Stimulated activated memory B cell treated with anti-CD40 and anti-IgM and Interleukin-4, amounts not matched to agents 10 μg/mL and 1 μg/mL and 100 μg/mL, for 72 hours (primary cell): ENCODE measurements at regions not wholly inside any gene's neighbourhood (a gene's known extent, or its start where the extent isn't known, plus 50 kb on each side); places are given as distances from the start of the nearest gene placed in this dataset.
"Not testable (repeated sequence)": the region's sequence is repeated elsewhere in the genome, so short reads cannot be mapped to it uniquely, and the experiment has no call there.

Experiments
- ATAC-seq: fragments of 150-1000 bp; cut with Tn5 transposase; 2 replicates; pipeline ENCODE4 v1.10.0; 2021
- H3K27ac Mint-ChIP-seq: one replicate; pipeline ENCODE4 v1.8.0; 2022; ENCODE audit warnings: mild to moderate bottlenecking, mixed read lengths
- H3K27me3 Mint-ChIP-seq: one replicate; pipeline ENCODE4 v1.8.0; 2022; ENCODE audit warnings: mixed read lengths
- H3K36me3 Mint-ChIP-seq: one replicate; pipeline ENCODE4 v1.8.0; 2022; ENCODE audit warnings: mixed read lengths
- H3K4me1 Mint-ChIP-seq: one replicate; pipeline ENCODE4 v1.8.0; 2022; ENCODE audit warnings: mixed read lengths
- H3K4me3 Mint-ChIP-seq: one replicate; pipeline ENCODE4 v1.8.0; 2022; ENCODE audit warnings: mild to moderate bottlenecking, moderate library complexity, mixed read lengths
- H3K9me3 Mint-ChIP-seq: one replicate; pipeline ENCODE4 v1.8.0; 2022; ENCODE audit warnings: mixed read lengths

DNA sequence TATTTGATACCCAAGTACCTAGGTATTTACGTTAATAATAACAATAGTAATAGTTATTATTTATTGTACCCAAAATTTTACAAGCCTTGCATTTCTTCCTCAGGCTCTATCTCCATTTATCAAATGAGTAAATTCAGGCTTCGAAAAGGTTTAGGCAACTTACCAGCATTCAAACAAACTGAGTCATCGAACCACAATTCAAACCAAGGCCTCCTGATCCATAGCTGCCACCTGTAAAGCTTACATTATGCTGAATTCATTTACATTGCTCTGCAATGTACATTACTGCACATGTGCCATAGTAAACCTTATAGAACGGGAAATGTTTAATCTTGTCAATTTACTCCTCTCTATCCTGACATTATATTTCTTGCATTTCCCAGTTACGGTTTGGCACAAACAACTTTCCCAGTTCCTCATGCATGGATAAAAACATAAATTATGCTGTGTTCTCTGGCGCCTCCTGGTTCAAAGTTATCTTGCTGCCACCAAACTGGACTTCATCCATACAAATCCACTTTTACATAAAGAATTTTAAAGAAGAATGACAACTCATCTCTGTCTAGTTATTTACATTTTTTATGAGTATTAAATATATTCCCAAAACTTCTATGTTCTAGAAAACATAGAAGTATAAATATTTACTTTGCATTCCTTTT is 360.6 kb upstream of the SOX9 start:
- no peak overlapping the region for H3K4me3 Mint-ChIP-seq
- ATAC-seq, result no peak
- H3K27ac Mint-ChIP-seq, result no peak overlapping the region
- H3K36me3 Mint-ChIP-seq, result no peaks in the 10 kb centered on the region
- H3K9me3 Mint-ChIP-seq, result no peaks in the 10 kb centered on the region
- no peaks in the 10 kb centered on the region for H3K27me3 Mint-ChIP-seq
- H3K4me1 Mint-ChIP-seq, result no peaks in the 10 kb centered on the region

DNA sequence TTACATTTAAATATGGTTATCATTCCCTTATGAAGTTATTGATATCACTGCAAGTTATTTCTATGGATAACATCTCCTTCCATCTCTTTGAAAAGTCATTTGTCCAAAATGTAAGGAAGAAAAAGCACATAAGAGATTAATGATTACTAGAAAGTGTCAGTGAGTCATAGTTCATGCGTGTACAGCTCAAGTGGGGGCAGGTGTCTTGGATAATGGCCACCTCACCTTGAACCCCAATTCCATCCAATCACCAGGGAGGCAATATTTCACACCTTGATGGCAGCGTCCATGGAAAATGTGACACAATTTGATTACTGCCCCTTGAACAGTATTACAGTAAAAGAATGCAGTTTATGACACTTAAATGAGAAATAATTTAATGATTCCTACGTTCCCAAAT is 358.3 kb upstream of the SOX9 start:
- H3K9me3 Mint-ChIP-seq, result no peaks in the 10 kb centered on the region
- ATAC-seq, result no peak
- no peaks in the 10 kb centered on the region for H3K4me1 Mint-ChIP-seq
- H3K4me3 Mint-ChIP-seq, result no peak overlapping the region
- no peak overlapping the region for H3K27ac Mint-ChIP-seq
- no peaks in the 10 kb centered on the region for H3K27me3 Mint-ChIP-seq
- H3K36me3 Mint-ChIP-seq, result no peaks in the 10 kb centered on the region

DNA sequence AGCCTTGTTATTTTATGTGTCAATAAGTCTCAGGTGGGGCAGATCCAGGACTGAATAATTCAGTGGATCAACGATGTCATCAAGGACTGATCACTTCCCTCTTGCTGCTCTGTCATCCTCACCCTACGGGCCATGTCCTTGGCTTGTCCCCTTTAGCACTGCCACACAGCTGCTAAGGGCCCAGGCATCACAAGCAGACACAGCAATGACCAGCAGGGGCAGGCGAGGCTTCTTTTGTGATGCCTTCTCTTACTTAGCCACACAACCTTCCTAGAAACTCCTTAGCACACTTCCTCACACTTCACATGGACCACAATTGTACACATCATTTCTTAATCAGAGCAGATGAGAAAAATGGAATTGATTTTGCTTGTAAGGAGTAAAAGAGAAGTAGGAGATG is 356.3 kb upstream of the SOX9 start:
- no peak for ATAC-seq
- no peak overlapping the region for H3K27ac Mint-ChIP-seq
- no peaks in the 10 kb centered on the region for H3K27me3 Mint-ChIP-seq

DNA sequence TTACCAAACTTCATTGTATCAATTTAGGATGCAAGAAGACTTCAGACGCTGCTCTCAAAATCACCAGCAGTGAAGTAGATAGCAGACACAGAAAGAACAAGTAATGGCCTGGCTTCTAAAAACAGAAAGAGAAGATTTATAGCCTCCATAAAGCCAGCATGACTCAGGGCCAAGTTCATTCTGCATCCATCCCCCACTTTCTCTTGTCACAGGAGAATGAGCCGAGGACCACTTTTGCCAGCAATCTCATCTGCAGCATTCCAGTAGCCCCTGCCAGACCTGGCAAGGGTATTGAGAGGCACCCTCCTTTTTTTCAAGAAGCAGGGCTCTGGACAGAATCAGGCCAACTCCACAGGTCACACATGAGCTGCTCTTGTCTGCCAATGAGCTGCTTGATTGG is 355.4 kb upstream of the SOX9 start:
- Mint-ChIP-seq H3K4me3 (no peak overlapping the region), H3K36me3 (no peaks in the 10 kb centered on the region), H3K27ac (no peak overlapping the region), H3K9me3 (no peaks in the 10 kb centered on the region), H3K27me3 (no peaks in the 10 kb centered on the region), H3K4me1 (no peaks in the 10 kb centered on the region)
- no peak for ATAC-seq

More for the DNA sequence above, 356.3 kb upstream of the SOX9 start:
- Mint-ChIP-seq H3K9me3 (no peaks in the 10 kb centered on the region), H3K4me3 (no peak overlapping the region), H3K4me1 (no peaks in the 10 kb centered on the region), H3K36me3 (no peaks in the 10 kb centered on the region)

DNA sequence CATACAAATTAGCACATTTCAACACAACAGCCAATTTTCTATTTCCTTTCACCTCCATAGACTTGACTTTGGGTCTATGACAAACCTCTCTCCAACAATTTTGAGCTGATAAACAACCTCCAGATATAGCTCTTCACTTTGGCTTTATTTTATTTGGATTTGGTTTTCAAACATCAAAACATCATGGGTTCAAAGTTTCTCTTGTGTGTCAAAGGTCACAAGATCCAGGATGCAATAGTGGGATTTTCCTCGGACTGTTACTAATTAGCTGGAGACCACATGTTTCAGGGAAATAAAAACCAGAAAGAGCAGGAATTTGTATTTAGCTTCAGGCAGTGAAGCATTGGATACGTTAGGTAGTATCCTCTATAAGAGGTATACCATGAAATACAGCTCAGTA is 351.0 kb upstream of the SOX9 start:
- ATAC-seq, result no peak
- H3K4me1 Mint-ChIP-seq, result no peaks in the 10 kb centered on the region
- H3K27ac Mint-ChIP-seq, result no peak overlapping the region
- H3K36me3 Mint-ChIP-seq, result no peaks in the 10 kb centered on the region
- peaks cover 8% of the 10 kb centered on the region for H3K9me3 Mint-ChIP-seq
- no peak overlapping the region for H3K4me3 Mint-ChIP-seq
- H3K27me3 Mint-ChIP-seq, result no peaks in the 10 kb centered on the region

DNA sequence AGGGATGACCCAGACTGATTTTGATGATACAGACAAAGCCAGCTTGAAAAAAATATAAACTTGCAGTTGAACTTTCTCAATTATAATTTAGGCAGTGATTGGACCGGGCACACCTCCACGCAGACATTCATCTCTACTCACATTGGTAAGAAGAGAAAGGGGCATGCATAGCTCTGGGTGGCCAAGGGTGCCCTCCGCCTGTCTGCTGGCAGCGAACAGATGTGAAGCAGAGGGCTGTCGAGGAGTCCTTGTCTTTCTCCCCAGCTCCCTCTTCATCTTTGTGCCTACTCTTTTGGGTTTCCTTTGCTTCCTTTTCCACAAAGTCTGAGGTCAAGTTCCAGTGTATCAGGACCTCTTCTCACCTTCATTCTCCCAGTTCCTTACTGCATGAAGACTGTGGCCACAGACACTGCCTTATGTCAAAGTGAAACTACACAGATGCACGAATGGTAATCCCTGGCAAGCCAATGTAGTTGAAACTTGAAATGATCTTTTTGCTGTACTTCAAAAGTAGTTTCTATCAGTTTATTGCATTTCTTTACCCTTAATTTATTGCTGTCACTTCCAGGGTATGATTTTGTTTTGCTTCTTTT is 343.7 kb upstream of the SOX9 start:
- ATAC-seq, result no peak
- Mint-ChIP-seq H3K36me3 (no peaks in the 10 kb centered on the region), H3K27me3 (no peaks in the 10 kb centered on the region), H3K4me1 (no peaks in the 10 kb centered on the region), H3K27ac (no peak overlapping the region), H3K9me3 (peaks cover 5% of the 10 kb centered on the region), H3K4me3 (no peak overlapping the region)

DNA sequence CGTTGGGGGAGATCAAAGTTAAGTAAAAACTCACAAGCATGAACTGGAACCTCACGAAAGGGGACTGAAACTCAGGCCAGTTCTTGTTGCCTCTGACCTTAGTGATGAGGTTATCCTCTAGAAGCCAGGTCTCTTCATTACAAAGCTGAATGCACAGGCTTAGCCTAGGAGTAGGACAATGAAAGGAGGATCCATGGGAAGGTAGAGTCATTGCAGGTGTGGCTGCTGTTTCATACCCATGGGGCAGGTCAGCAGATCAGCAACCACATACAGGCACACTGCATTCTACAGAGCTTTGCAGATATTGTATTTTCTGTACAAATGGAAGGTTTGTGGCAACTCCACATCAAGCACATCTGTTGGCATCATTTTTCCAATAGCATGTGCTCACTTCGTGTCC is 341.3 kb upstream of the SOX9 start:
- H3K9me3 Mint-ChIP-seq, result no peaks in the 10 kb centered on the region
- no peak overlapping the region for H3K4me3 Mint-ChIP-seq

DNA sequence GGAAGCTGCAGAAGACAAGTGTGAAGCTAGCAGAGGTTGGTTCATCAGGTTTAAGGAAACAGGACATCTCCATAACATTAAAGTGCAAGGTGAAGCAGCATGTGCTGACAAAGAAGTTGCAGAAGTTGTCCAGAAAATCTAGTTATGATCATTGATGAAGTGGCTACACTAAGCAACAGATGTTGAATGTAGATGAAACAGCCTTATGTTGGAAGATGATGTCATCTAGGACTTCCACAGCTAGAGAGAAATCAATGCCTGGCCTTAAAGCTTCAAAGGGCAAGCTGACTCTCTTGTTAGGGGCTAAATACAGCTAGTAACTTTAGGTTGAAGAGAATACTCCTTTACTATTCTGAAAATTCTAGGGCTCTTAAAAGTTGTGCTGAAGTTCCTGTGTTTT is 340.2 kb upstream of the SOX9 start:
- Mint-ChIP-seq H3K27ac (no peak overlapping the region), H3K36me3 (no peaks in the 10 kb centered on the region), H3K4me3 (no peak overlapping the region), H3K9me3 (no peaks in the 10 kb centered on the region), H3K27me3 (no peaks in the 10 kb centered on the region), H3K4me1 (no peaks in the 10 kb centered on the region)
- ATAC-seq, result no peak

More for the DNA sequence above, 341.3 kb upstream of the SOX9 start:
- Mint-ChIP-seq H3K27ac (no peak overlapping the region), H3K36me3 (no peaks in the 10 kb centered on the region), H3K4me1 (no peaks in the 10 kb centered on the region), H3K27me3 (no peaks in the 10 kb centered on the region)
- no peak for ATAC-seq

DNA sequence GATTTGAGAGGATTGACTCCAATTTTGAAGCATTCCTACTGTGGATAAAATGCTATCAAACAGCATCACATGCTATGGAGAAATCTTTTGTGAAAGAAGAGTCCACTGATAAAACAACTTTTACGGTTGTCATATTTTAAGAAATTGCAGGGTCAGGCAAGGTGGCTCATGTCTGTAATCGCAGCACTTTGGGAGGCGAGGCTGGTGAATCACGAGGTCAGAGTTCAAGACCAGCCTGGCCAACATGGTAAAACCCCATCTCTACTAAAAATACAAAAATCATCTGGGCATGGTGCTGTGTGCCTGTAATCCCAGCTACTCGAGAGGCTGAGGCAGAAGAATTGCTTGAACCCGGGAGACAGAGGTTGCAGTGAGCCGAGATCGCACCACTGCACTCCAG is 338.8 kb upstream of the SOX9 start:
- H3K4me3 Mint-ChIP-seq, H3K27ac Mint-ChIP-seq, ATAC-seq, H3K27me3 Mint-ChIP-seq, H3K9me3 Mint-ChIP-seq, H3K36me3 Mint-ChIP-seq, H3K4me1 Mint-ChIP-seq: not testable (repeated sequence)

DNA sequence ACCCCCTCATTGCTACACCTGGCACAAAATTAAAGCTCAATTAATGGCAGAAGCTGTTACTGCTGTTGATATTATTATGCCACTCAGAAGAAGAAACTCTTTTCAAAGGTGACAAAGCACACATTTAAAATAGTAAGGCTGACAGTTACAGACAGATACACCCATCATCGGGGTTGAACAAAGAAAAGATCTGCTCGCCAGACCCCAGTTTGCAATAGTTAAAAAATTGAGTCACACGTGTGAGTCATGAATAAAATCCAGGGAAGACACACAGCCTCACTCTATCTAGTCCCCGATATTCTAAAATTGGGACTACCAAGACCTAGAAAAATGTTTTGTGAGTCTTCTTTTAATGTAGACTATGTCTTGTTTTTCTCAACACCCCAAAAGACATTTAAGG is 330.0 kb upstream of the SOX9 start:
- ATAC-seq, result no peak
- Mint-ChIP-seq H3K36me3 (no peaks in the 10 kb centered on the region), H3K27me3 (no peaks in the 10 kb centered on the region), H3K9me3 (peaks cover 12% of the 10 kb centered on the region), H3K4me3 (no peak overlapping the region), H3K27ac (no peak overlapping the region), H3K4me1 (no peaks in the 10 kb centered on the region)

DNA sequence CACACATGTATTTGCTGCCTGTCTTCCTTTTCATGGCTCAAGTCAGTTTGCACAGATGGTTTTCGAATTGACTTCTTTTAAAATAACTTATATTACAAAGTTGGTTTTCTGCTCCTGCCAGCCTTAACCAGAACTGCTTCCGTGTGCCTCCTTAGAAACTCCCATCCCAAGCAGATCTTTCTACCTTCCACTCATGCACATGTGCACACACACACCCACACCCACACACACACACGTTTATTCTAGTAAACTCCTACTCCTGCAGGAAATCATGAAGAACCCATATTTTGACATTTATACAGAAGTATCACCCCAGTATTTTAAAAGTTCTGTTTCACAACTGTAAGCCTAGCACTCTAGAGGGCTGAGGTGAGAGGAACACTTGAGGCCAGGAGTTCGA is 329.5 kb upstream of the SOX9 start:
- no peak for ATAC-seq
- no peaks in the 10 kb centered on the region for H3K4me1 Mint-ChIP-seq
- H3K27me3 Mint-ChIP-seq, result no peaks in the 10 kb centered on the region
- H3K36me3 Mint-ChIP-seq, result no peaks in the 10 kb centered on the region
- no peak overlapping the region for H3K27ac Mint-ChIP-seq
- no peak overlapping the region for H3K4me3 Mint-ChIP-seq
- peaks cover 15% of the 10 kb centered on the region for H3K9me3 Mint-ChIP-seq

DNA sequence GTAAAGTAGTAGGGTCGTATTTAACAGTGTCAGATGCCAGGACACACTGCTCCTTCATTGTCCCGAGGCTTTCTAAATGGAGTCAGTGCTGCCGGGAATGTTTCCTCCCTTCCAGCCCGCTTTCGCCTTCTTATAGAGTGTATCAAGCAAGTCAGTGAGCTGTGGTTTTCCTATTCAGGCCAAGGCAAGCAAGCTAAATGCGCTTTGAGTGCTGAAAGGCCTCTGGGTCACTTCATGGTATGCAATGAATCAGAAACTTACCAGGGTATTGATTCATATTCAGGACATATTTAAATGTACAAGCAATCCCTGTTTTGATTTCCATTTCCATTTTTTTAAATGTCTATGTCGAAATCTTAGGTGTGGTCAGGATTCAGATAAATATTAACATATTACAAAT is 327.9 kb upstream of the SOX9 start:
- peaks cover 15% of the 10 kb centered on the region for H3K9me3 Mint-ChIP-seq
- no peak overlapping the region for H3K4me3 Mint-ChIP-seq
- no peak overlapping the region for H3K27ac Mint-ChIP-seq
- no peak for ATAC-seq
- H3K4me1 Mint-ChIP-seq, result no peaks in the 10 kb centered on the region
- no peaks in the 10 kb centered on the region for H3K36me3 Mint-ChIP-seq
- no peaks in the 10 kb centered on the region for H3K27me3 Mint-ChIP-seq

DNA sequence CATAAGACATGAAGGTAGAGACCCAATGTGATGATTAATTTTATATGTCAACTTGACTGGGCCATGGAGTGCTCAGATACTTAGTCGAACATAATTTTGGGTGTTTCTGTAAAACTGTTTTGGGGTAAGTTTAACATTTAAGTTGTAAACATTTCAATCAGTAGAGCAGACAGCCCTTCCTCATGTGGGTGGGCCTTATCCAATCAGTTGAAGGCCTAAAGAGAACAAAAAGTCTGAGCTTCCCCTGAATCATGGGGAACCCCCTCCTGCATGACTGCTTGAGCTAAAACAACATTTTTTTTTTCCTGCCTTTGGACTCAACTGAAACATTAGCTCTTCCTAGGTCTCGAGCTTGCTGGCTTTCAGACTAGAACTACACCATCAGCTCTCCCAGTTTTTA is 327.3 kb upstream of the SOX9 start:
- no peaks in the 10 kb centered on the region for H3K4me1 Mint-ChIP-seq
- H3K4me3 Mint-ChIP-seq, result no peak overlapping the region
- no peak overlapping the region for H3K27ac Mint-ChIP-seq
- no peak for ATAC-seq
- H3K36me3 Mint-ChIP-seq, result no peaks in the 10 kb centered on the region
- no peaks in the 10 kb centered on the region for H3K27me3 Mint-ChIP-seq
- peaks cover 13% of the 10 kb centered on the region for H3K9me3 Mint-ChIP-seq

DNA sequence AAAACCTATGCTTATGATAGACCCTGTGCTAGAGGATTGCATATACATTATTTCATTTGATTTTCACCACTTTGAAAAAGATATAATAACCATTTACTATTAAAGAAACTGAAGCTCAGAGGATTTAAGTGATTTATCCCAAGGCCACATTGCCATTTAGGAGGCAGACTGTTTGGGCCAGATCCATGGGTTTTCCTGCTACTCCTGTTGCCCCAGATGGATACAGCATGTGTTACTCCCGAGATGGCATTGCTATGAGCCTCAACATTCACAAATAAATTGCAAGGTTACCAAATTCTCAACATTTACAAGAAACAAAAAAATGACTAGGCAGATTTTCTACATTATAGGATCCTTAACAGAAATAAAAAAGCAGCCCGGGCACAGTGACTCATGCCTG is 322.1 kb upstream of the SOX9 start:
- H3K27ac Mint-ChIP-seq, result no peak overlapping the region
- no peaks in the 10 kb centered on the region for H3K4me1 Mint-ChIP-seq
- no peaks in the 10 kb centered on the region for H3K27me3 Mint-ChIP-seq
- H3K4me3 Mint-ChIP-seq, result no peak overlapping the region
- no peaks in the 10 kb centered on the region for H3K36me3 Mint-ChIP-seq
- ATAC-seq, result no peak
- H3K9me3 Mint-ChIP-seq, result peaks cover 8% of the 10 kb centered on the region

DNA sequence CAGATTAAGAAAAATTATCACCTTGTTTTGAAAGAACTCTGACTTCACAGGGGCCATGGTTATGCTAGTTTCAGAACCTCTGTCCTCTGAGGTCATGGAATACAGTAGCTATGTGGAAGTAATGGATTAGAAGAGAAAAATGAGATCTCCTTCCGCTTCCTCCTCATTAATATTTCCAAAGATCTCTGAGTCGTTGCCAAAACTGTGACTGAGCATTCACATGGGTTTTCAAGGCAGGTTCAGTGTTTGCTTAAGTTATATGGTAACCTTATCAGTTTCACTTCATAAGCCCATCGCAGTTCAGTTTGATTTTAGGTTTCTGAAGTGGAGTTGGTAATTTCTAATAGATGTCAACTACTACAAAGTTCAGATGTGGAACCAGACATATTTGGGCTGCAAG is 321.2 kb upstream of the SOX9 start:
- Mint-ChIP-seq H3K36me3 (no peaks in the 10 kb centered on the region), H3K27ac (no peak overlapping the region), H3K27me3 (no peaks in the 10 kb centered on the region), H3K9me3 (peaks cover 7% of the 10 kb centered on the region), H3K4me1 (no peaks in the 10 kb centered on the region), H3K4me3 (no peak overlapping the region)
- no peak for ATAC-seq

DNA sequence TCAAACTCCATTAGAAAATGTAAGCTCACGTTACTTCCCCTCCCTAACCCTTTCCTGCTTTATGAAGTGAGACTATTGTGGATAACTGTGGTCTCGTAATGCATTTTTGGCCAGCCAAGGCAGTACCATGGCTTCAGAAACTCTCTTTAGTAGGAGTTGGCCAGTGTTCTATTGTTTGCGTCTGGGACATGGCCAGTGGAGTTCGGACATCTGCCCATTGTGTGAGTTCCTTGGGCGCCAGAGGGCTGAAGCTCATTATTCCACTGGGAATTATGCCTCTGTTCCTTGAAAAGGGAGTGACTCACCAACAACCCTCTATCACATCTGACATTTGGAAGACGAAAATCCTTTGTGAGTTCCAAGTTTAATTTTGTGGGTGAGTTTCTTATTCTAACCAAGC is 319.5 kb upstream of the SOX9 start:
- H3K4me3 Mint-ChIP-seq, result no peak overlapping the region

More for the DNA sequence above, 319.5 kb upstream of the SOX9 start:
- Mint-ChIP-seq H3K27ac (no peak overlapping the region), H3K4me1 (no peaks in the 10 kb centered on the region), H3K27me3 (no peaks in the 10 kb centered on the region), H3K9me3 (peaks cover 3% of the 10 kb centered on the region), H3K36me3 (no peaks in the 10 kb centered on the region)
- no peak for ATAC-seq
